ENCODE measurements at regions not wholly inside any gene's neighbourhood (a gene's known extent, or its start where the extent isn't known, plus 50 kb on each side); places are given as distances from the start of the nearest gene placed in this dataset.

DNA sequence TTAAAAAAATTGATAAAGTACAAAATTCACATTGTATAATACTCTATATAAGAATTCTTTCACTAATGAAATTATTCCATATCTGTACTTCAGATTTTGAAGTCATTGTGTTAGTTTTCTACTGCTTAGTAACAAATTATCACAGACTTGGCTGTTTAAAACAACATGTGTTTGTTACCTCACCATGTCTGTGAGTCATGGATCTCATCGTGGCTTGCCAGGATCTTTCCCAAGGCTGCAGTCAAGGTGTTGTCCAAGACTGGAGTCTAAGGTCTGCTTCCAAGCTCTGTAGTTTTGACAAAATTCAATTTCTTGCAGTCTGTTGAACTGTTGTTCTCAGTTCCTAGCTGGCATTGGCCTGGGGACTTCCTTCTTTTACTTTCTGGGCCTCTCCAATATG lies 1286.9 kb downstream of the ADGRL3 start:
- H2AK9ac ChIP-seq (replicated peaks; ENCODE audit: low read depth, low read length, poor library complexity): no peak overlapping the region
- no peak for TF ChIP-seq MXI1 (IDR thresholded peaks at IDR 0.05; ENCODE audit: borderline replicate concordance, low read depth, low read length)
- TF ChIP-seq SMC3 (IDR thresholded peaks at IDR 0.05; ENCODE audit: low read depth, low read length): no peak
- TF ChIP-seq, protein P1, sequence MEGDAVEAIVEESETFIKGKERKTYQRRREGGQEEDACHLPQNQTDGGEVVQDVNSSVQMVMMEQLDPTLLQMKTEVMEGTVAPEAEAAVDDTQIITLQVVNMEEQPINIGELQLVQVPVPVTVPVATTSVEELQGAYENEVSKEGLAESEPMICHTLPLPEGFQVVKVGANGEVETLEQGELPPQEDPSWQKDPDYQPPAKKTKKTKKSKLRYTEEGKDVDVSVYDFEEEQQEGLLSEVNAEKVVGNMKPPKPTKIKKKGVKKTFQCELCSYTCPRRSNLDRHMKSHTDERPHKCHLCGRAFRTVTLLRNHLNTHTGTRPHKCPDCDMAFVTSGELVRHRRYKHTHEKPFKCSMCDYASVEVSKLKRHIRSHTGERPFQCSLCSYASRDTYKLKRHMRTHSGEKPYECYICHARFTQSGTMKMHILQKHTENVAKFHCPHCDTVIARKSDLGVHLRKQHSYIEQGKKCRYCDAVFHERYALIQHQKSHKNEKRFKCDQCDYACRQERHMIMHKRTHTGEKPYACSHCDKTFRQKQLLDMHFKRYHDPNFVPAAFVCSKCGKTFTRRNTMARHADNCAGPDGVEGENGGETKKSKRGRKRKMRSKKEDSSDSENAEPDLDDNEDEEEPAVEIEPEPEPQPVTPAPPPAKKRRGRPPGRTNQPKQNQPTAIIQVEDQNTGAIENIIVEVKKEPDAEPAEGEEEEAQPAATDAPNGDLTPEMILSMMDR (conservative IDR thresholded peaks at IDR 0.05; ENCODE audit: low read depth, low read length): no peak
- TF ChIP-seq MAFK (IDR thresholded peaks at IDR 0.05; ENCODE audit: low read depth, low read length): no peak
- TF ChIP-seq RFX5 (IDR thresholded peaks at IDR 0.05; ENCODE audit: low read depth, low read length): no peak
- no peak for TF ChIP-seq RCOR1 (IDR thresholded peaks at IDR 0.05; ENCODE audit: insufficient replicate concordance, low read length)
- TF ChIP-seq MAZ (IDR thresholded peaks at IDR 0.05; ENCODE audit: borderline replicate concordance, low read depth, low read length): no peak
- no peak overlapping the region for H2BK5ac ChIP-seq (ENCODE audit: low read depth, low read length, poor library complexity, severe bottlenecking)
- no peak overlapping the region for H2AK5ac ChIP-seq (ENCODE audit: low read depth, low read length)
- H3K14ac ChIP-seq (replicated peaks; ENCODE audit: low read depth, low read length): no peak overlapping the region
- H4K91ac ChIP-seq (ENCODE audit: insufficient read depth, low read depth, low read length): no peak overlapping the region
- H3K9ac ChIP-seq (ENCODE audit: low read depth, low read length): no peak overlapping the region
- no peak overlapping the region for H4K8ac ChIP-seq (ENCODE audit: low read depth in 2 of 2, low read length in 2 of 2)
- no peak overlapping the region for H3K18ac ChIP-seq (ENCODE audit: low read depth, low read length)
- no peak overlapping the region for H2BK20ac ChIP-seq (ENCODE audit: low read depth, low read length)
- no TSS peak for BruUV-seq (replicated peaks)
- H3K79me1 ChIP-seq (ENCODE audit: low read depth in 1 of 2, low read length in 2 of 2): no peaks in the 10 kb centered on the region
- no peaks in the 10 kb centered on the region for H3K36me3 ChIP-seq (ENCODE audit: control insufficient read depth, insufficient read depth, low read length)
- H3K9me3 ChIP-seq (ENCODE audit: control insufficient read depth, insufficient read depth, low read length): peaks cover 6% of the 10 kb centered on the region
- H2BK120ac ChIP-seq (ENCODE audit: low read depth, low read length): no peak overlapping the region
- ATAC-seq (ENCODE audit: low read depth): no peak
- no peak overlapping the region for H3K4ac ChIP-seq (ENCODE audit: low read depth, low read length)
- no peak for DNase-seq
- no peak overlapping the region for H2BK15ac ChIP-seq (ENCODE audit: low read depth, low read length)
- intact Hi-C loops (cut with micrococcal nuclease): no loop called here
- no peak overlapping the region for H3K4me3 ChIP-seq (ENCODE audit: insufficient read depth, low read depth, low read length)
- no peak overlapping the region for H3K4me2 ChIP-seq (ENCODE audit: low read depth, low read length)
- no peak overlapping the region for H3K23ac ChIP-seq (ENCODE audit: low read depth, low read length)
- H3K27ac ChIP-seq (ENCODE audit: insufficient read depth, low read length): no peak overlapping the region
- H3K27me3 ChIP-seq (ENCODE audit: control insufficient read depth, insufficient read depth, low read length): no peaks in the 10 kb centered on the region
- dilution Hi-C loops (cut with HindIII; ENCODE audit: low sequenced_read_pairs, unreplicated experiment): no loop called here
- in situ Hi-C loops (cut with MboI; ENCODE audit: low sequenced_read_pairs): no loop called here
- no peak overlapping the region for H3K56ac ChIP-seq (ENCODE audit: extremely low read depth, insufficient read depth, low read length)
- no peaks in the 10 kb centered on the region for H3K4me1 ChIP-seq (ENCODE audit: control insufficient read depth, insufficient read depth, low read length)
- ChIA-PET POLR2A (ENCODE audit: unreplicated experiment) (no interaction called here), CTCF (no interaction called here)
- H4K5ac ChIP-seq (ENCODE audit: low read depth, low read length): no peak overlapping the region
- 60% methylated on average over 1 of the region's 1 CpG; no CpG with 5 or more reads in 1 of the 2 experiments for WGBS, 2 experiments (ENCODE audit: extremely low coverage in 2 of 2, insufficient read length in 1 of 2)
- H3K9me1 ChIP-seq (ENCODE audit: insufficient read depth, low read length): no peaks in the 10 kb centered on the region
- no peak overlapping the region for H2AFZ ChIP-seq (replicated peaks; ENCODE audit: low read length, poor library complexity)
- H4K20me1 ChIP-seq (ENCODE audit: insufficient read depth, low read length): no peaks in the 10 kb centered on the region

All from IMR-90 (cell line).